ENCODE measurements at regions not wholly inside any gene's neighbourhood (a gene's known extent, or its start where the extent isn't known, plus 50 kb on each side); places are given as distances from the start of the nearest gene placed in this dataset.

DNA sequence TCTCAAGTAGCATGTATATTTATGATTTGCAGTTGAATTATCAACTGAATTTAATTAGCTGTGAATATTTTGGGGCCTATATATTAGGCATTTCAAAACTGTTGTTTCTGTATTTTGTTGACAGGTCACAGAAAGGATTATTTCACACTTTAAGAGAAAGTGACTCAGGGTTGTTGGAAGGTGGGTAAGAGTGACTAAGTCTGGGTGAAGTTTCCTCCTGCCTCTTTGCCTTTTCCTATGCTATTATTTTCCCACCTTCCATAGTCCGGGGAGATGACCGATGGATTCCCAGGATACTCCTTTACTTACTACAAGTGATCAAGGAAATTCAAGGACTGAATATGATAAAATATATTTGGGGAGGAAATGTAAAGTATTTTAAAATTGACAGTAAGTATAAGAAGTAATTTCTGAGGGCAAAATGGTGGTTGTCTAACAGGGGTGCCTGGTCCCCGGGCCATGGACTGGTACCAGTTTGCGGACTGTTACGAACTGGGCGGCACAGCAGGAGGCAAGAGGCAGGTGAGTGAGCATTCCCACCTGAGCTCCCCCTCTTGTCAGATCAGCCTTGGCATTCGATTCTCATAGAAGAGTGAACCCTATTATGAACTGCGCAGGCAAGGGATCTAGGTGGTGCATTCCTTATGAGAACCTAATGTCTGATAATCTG, 175.5 kb upstream of the GPRIN3 start:
- no peak for TF ChIP-seq CTCF (IDR thresholded peaks at IDR 0.05; ENCODE audit: low read depth, low read length, poor library complexity, severe bottlenecking)
- TF ChIP-seq EZH2phosphoT487 (IDR thresholded peaks at IDR 0.05; ENCODE audit: borderline replicate concordance, low read length) = no peak

Measured in DOHH2 (cell line).